ENCODE measurements at regions not wholly inside any gene's neighbourhood (a gene's known extent, or its start where the extent isn't known, plus 50 kb on each side); places are given as distances from the start of the nearest gene placed in this dataset.
"Not testable (repeated sequence)": the region's sequence is repeated elsewhere in the genome, so short reads cannot be mapped to it uniquely, and the experiment has no call there.

DNA sequence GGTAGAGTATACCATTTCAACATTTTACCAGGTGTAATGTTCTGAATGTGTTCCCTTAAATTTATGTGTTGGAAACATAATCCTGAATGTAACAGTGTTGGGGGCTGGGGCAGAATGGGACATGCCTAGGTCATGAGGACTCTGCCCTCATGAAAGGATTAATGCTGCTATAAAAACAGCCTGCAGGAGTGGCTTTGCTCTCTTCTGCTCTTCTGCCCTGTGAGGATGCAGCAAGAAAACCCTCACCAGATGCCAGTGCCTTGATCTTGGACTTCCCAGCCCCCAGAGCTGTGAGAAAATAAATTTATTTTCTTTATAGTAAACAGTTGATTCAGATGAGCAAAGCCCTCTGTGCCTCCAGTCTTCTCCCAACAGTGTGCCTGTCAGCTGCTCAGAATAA, 326.0 kb upstream of the ONECUT1 start:
- DNase-seq, result no peak

DNA sequence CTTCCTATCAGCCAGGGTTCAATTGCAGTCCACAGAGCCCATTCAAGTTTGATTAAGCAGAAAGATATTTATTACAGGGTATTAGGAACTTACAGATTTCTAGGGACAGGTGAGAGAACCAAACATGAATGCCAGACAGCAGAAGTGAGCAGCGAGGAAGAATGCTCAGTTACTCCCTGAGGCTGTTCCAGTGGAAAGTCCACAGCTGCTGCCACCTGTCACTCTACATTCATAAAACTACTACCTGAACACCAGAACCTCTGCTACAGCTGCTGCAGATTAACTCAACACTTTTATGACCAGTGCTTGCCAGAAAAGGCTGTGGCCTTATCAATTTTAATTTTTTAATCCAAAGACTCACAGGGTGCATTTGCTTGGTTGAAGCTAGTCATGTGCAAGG, 325.4 kb upstream of the ONECUT1 start:
- DNase-seq, result no peak

DNA sequence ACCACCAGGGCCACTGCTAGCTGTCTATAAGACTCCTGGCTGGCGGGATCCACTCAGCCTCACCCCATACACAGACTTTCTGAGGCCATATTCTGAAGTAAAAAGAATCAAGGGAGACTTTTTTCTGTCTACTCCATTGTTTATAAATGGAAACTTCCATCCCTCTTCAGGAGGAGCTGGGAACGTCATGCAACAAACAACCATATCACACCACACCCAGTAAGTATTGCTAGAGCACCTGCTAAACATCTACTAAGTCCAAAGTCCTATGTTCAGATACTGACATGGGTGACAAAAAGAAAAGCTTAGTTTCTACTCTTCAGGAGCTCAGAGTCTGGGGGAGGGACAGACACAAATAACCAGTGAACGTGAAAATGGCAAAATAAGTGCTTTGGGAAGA, 324.8 kb upstream of the ONECUT1 start:
- DNase-seq, result no peak

DNA sequence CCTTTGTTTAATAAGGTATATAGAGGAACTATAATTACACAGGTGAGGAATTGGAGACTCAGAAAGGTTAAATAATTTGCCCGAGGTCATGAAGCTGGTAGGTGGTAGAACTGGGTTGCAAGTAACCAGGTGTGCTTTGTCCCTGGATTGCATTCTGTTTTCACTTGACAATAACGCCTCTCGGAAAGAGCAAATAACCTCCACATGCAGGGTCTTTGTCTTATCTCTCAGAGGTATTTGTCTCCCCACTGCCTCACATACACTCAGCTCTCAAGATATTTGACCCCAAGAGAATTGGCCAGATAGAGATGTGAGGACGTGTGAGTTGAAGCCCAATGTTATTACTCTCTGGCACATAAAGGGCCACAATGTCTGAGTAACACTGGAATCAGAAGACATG, 320.9 kb upstream of the ONECUT1 start:
- DNase-seq, result no peak

DNA sequence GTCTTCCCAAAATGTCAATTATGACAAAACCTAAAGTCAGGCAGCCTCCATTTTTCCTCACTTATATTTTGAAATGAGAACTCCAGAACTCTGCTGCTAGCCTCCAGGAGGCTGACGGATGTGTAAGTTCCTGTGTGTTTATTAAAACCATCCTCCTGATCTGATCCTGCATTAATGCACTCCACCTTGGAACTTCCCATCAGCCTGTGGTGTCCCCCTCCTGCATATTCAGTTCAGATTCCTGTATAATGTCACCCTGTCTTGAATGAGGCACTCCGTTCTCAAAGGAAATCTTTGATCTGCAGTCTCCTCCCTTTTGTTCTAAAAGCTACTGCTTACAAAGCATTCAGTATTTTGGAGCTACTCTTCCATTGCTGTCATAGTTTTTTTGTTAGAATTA, 318.2 kb upstream of the ONECUT1 start:
- DNase-seq, result no peak

DNA sequence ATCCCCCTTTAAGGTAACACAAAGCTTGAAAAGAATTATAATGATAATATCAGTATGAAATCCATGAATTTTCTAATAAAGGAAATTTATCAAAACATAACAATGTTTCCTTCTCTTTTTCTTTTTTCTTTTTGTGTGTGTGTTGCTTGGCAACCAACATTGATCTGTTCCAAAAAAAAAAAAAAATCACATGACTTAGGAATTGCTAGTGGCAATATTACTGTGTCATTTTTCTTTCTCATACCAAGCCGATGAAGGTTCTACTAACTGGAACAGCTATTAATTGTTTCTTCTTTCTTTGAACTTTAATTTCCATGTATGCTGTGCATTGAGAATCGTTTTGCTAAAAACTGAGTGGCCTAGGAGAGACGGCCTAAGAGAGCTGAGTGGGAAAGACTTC, 317.7 kb upstream of the ONECUT1 start:
- no peak for DNase-seq

DNA sequence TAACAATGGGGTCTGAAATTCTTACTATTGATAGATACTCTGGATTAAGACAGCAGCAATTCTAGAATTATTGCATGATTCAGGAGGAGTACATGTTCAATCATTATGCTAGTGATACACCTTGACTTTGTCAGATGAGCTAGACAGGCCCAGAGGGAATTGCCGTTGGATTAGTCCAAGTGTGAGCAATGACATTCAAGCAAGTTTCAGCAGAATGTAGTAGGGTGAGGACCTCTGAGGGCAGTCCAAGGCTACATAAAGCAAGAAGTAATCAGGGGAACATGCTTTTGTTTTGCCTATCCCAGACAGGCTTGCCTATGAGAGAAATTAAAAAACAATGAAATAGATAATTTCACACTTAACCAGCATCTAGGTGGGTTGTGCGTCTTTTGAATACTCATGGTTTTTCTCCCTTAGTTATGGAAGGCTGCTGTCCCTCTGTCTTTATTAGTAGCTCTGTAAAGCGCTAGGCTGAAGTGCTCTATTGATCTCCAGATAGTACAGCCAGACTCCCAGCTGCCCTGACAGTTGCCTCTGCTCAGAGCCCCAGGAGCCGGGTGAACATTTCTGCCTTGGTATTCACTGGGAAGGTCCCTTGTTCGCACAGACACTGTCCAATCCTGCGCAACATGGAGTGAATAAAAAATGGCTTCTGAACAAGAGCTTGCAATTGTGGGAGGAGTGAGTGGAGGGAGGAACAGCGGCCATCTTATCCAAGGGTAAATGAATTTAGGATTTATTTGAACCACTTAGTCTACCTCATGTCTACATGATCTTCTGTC, 316.6 kb upstream of the ONECUT1 start:
- DNase-seq, result no peak

DNA sequence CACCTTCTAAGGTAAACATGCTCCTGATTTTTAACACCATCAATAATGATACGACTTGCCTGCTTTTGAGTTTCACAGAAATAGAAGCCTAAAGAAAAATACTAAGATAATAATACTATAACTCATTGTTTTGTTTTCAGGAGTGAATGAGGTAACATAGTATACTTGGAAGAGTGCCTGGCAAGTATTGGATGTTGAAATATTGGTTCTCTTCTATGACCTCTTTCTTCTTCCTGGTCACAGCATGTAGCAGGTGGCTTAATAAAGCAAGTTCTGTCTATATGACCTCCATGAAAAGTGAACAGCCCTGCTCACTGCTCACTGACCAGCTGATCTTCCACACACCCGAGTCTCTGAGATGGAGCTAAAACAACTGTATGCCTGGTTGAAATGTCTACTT, 312.3 kb upstream of the ONECUT1 start:
- DNase-seq, result no peak

DNA sequence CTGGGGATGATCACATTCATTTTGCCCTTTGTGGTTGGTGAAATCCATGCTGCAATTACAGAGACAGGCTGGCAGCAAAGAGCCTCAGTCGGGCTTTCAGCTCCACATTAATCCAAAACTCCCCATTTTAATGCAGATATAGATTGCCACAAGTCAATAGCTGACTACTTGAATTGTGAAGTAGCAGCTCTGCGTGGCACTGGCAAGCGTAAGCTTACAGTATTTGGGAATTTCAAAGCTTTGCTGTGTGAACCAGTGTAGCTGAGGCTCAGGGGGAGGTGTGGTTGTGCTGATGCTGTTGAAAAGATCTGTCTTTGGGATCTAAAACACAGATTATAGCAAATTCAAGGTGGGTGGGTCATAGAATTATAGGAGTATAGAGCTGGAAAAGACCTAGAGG, 290.3 kb upstream of the ONECUT1 start:
- no peak for DNase-seq

DNA sequence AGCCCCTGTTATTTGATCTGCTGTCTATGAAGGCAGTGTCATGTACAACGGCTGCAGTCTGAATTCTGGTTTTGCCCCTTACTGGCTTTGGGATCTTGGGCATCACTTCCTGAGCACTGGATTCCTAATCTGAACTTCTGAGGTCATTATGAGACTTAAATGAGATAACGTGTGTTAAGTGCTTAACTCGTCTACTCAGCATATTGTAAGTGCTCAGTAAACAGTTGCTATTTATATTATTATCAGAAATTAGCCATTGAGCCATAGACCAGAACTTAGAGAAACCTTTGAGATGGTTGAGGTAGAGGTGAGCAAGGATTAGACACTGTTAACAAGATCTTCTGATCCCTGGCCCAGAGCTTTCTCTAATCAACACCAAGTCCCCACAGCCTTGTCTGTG, 284.1 kb upstream of the ONECUT1 start:
- DNase-seq, result no peak

DNA sequence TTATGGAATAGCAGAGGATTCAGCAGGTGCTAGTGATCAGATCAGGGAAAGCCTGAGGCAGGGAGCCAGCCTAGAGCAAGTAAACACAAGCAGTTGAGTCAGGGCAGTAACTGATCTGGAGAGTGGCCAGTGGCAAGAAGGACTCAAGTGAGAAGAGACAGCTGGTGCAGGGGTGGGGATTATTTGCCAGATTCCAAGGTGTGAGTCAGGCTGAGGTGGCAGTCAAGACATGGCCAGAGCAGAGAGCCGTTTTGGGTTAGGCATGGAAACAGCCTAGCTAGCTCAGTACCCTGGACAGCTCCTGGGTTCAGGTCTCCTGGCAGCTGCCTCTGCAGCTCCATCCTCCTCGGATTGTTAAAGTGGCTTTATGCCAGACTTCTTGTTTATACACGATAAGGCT, 281.9 kb upstream of the ONECUT1 start:
- peak; percentile 55 for DNase-seq

DNA sequence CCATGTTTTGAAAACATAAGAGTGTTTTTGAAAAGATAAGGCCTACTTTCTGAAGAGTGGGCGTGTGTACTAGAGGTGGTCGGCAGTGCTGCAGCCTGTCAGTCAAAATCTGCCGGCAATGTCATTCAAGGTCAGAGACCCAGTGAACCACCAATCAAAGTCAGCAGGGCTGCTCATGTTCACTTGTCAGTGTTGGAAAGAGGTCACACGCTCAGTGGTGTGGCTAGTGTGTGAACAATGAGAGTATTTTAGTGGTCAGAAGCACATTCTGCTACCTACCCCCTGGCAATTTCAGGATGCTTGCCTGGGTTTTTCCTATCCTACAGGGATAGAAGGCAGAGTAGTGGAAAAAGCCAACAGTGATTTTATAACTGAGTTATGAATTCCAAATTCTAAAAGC, 278.5 kb upstream of the ONECUT1 start:
- DNase-seq, result no peak

DNA sequence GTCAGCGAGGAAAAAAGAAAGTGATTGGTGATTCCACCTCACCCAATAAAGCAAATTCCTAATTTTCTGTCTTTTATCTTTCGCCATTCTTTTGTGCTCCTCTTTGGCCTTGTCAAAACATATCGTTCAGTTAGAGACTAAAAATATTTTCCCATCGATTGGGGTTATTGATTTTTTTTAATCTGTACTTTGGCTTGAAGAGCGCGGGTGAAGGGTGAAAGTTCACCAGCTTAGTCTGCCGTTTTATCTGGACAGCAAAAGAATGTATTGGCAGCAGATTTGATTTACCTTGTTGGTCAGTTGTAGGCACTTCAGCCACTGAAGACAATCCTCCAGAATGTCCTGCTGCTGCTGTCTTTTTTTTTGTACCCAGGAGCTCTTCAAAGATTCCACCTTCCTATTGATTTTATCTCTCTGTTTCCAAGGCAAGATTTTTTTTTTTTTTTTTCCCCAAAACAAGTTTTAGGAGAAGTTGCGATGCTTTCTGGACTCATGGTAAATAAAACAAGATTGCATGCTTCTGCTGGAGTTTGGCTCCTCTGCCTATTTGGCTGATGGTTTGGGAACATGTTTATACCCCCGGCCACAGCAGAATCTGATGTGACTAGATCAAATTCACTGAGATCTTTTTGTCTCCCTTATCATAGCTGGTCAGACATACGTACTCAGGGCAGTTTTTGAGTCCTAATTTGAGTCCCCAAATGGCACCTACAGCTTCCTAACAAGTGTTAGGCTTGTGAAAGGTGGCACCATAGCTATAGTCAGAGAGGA, 269.3 kb upstream of the ONECUT1 start:
- DNase-seq, result no peak

DNA sequence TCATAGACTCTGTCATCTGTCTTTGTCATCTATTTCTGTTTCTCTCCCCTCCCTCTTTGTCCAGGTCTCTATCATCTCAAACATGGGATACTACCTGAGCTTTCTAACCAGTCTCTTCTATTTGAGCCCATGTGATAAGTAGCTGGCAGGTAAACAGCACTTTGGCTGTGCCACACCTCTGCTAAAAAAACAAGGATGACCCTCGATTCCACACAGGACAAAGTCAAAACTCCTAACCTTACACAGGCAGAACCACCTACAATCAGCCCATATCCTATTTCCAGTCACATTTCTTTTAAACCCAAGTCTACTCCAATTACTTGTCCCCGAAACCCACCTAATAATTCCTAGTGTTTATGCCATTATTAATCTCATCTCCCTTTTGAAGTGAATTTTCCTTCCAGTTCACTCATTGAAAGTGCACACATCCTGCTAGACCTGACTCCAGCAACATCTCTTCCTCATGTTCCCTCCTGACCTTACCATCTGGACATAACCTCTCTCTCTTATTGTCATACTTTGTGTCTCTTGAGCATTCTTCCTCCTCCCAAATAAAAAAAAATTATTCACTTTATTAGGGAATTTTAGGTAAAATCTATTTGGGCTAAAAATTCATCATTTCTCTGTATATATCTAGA, 256.1 kb upstream of the ONECUT1 start:
- DNase-seq, result no peak

DNA sequence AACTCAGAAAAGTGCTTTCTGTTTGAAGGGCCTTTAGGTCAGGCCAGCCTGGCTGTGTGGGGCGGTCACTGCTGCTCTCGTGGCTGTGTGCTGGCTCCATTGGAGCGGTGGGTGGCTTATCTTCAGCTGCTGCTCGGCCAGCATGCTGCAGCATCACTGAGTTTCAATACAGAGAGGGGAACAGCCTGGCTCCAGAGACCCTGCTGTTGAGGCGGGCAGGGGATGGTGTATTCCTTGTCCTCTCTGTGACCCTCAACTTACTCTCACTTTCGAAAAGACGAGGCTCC, 248.5 kb upstream of the ONECUT1 start:
- no peak for DNase-seq

DNA sequence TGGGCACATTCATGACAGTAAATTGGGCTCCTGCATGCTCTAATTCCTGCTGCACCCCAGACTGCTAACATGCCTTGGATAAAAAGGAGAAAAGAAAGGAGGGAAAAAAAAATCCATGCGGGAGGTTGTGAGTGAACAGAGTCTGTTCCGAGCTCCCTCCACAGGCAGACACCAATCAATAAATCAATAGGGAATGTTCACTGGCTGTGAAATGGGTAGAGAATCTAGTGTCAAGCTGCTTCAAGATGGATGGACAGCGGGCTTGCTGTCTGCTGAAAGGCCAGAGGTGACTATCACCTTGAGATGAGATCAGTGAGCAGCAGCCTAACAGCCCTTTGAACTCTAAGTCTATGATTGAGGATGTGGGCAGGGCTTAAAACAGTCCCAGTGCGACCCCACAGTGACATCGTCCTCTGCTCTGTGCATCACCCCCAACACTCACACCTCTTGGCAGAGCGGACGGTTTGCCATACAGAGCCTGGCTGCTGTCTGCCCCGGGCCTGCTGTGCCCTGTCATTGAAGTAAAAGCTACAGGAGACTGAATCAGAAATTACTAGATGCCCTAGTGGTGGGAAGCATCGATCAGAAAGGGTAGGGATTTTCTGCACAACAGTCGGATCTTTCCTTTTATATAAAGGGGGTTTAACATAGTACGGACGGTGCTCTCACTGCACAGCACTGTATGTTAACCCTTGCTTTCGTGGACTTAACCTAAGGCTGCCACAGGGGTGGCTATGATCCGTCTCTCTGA, 247.9 kb upstream of the ONECUT1 start:
- DNase-seq, result no peak

DNA sequence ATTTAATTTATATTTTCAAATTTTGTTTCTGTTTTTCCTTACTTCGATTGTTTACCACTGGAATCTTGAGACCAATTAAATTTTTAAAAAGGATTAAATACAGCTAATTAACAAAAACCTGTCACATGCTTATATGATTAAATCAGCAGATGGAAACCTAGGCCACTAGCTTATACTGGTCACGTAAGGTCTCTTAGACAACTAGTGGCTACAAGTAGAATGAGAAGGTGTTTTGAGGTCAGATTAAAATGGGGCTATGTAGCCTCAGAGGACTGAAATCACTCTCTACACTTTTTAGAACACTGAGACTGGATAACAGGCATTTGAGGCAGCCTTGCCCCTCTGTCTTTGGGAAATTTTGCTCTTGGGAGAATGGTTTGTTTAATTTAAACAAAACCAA, 246.5 kb upstream of the ONECUT1 start:
- no peak for DNase-seq

DNA sequence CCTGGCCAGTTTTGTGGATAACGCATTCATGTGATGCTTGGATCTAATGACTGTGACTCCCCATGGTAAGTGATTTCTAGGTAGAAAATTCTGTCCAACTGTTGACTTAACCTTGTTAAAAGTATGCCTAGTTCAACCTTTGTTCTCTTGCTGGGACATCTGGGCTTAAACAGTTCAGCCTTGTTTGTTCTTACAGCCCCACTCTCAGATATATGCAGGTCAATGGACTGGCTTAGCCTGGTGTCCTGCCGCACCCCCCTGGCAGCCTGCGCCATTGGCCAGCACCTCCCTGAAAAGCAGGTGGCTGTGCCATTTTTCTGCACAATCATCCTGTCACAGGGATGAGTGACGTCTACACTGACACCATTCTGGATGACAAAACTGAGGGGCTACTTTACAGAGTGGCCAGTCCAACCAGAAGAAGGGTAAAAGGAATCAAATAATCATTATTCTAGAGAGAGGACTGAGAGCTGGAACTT, 244.7 kb upstream of the ONECUT1 start:
- DNase-seq, result no peak

DNA sequence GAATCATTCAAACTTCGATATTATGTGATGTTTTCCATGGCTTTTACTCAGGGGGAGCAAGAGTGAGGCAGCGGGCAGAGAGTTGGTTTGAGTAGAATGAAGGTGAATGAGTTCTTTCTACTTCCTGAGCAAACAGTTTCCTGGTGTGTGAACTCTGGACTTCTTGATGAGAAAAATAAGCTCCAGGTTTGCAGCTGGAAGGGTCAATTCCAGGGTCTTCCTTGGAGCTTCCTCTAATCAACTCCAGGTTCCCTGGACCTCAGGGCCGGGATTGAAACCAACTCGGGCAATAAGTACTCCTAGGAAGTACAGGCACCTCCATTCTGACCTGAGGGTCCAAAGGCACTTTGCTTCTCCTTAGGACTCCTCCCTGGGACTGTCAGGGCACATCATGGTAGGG, 243.6 kb upstream of the ONECUT1 start:
- DNase-seq, result no peak

DNA sequence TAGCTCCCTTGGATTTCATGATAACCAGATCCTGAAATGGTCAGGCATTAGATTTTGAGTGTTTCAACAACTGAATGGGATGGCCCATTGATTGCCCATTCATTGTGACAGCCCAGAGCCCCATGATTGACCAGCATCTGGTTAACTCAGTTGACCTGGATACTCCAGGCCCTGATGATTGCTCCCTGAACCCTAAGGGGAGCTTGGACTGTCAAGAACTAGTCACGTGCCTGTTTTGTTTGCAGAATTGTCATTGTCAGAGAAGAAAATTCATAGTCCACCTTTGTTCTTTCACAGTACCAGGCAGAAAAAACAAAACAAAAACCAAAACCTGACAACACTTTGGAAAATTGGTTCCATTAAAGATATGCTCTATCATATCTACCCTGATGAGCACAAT, 241.3 kb upstream of the ONECUT1 start:
- no peak for DNase-seq

DNA sequence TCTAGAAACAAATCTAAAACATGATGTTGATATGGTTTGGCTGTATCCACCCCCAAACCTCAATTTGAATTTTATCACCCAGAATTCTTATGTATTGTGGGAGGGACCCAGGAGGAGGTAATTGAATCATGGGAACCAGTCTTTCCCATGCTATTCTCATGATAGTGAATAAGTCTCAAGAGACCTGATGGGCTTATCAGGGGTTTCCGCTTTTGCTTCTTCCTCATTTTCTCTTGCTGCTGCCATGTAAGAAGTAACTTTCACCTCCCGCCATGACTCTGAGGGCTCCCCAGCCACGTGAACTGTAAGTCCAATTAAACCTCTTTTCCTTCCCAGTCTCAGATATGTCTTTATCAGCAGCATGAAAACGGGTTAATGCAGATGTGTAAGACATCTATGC, 232.7 kb upstream of the ONECUT1 start:
- DNase-seq, result no peak

DNA sequence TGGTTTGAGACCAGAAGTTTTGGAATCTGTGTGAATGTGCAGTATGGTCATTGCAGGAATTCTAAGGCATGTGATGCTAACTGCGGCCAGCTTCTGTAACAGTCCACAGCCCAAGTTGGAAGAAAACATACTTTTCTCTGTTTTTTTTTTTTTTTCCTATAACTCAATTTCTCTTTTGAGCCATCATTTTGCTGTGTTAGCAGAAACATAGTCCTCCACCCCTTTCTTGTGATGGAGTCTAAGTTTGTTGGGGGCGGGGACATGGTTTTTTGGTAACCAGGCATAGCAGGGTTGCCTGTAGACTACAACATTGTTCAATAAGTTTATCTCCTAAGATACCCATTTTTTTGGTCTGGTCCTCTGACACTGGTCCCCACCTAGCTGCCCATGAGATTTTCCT, 223.2 kb upstream of the ONECUT1 start:
- no peak for DNase-seq

DNA sequence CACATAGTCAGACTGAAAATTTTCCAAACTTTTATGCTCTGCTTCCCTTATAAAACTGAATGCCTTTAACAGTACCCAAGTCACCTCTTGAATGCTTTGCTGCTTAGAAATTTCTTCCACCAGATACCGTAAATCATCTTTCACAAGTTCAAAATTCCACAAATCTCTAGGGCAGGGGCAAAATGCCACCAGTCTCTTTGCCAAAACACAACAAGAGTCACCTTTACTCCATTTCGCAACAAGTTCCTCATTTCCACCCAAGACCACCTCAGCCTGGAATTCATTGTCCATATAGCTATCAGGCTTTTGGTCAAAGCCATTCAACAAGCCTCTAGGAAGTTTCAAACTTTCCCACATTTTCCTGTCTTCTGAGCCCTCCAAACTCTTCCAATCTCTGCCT, 221.6 kb upstream of the ONECUT1 start:
- not testable (repeated sequence) for DNase-seq

DNA sequence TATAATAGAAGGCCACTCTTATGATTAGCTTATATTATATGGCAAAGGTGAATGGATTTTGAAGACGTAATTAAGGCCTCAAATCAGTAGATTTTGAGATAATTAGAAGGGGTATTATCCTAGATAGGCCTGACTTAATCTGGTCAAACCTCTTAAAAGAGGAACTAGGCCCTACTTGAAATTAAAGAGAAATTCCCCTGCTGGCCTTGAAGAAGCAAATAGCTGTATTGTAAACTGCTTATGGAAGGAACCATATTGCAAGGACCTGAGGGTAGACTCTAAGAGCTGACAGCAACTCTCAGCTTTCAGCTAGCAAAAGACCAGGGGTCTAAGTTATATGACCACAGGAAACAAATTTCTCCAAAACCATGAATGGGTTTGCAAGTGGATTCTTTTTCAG, 219.0 kb upstream of the ONECUT1 start:
- DNase-seq, result no peak
